CD4-positive, alpha-beta T cell treated with Interleukin-1 beta for 1 hour (primary cell): ENCODE measurements at regions not wholly inside any gene's neighbourhood (a gene's known extent, or its start where the extent isn't known, plus 50 kb on each side); places are given as distances from the start of the nearest gene placed in this dataset.
"Not testable (repeated sequence)": the region's sequence is repeated elsewhere in the genome, so short reads cannot be mapped to it uniquely, and the experiment has no call there.

Experiments used
- DNase-seq, 2 donors: peaks; one replicate each; pipeline ENCODE4 v3.0.0-alpha.2; 2020 to 2022

GRCh38 chr7:91356915-91357314 lies 92.7 kb downstream of the FZD1 start:
- DNase-seq: no peak

- DNase-seq: no peak
Measured at GRCh38 chr7:91357379-91357778, 93.1 kb downstream of the FZD1 start.

GRCh38 chr7:91357901-91358300 lies 93.7 kb downstream of the FZD1 start:
- no peak for DNase-seq

GRCh38 chr7:91358303-91358702 lies 94.1 kb downstream of the FZD1 start:
- no peak for DNase-seq

GRCh38 chr7:91365097-91365496 lies 100.9 kb downstream of the FZD1 start:
- not testable (repeated sequence) for DNase-seq

GRCh38 chr7:91366091-91366490 lies 101.9 kb downstream of the FZD1 start:
- no peak for DNase-seq

GRCh38 chr7:91367812-91368578 lies 103.8 kb downstream of the FZD1 start:
- no peak for DNase-seq

- no peak for DNase-seq
Measured at GRCh38 chr7:91372323-91372722, 108.1 kb downstream of the FZD1 start.

- DNase-seq: no peak
Measured at GRCh38 chr7:91373111-91373800, 109.0 kb downstream of the FZD1 start.

- no peak for DNase-seq
Measured at GRCh38 chr7:91374321-91374989, 110.2 kb downstream of the FZD1 start.

- DNase-seq: no peak
Measured at GRCh38 chr7:91375378-91375777, 111.1 kb downstream of the FZD1 start.

GRCh38 chr7:91378131-91378530 lies 113.9 kb downstream of the FZD1 start:
- DNase-seq: no peak

GRCh38 chr7:91379236-91379635 lies 115.0 kb downstream of the FZD1 start:
- no peak for DNase-seq

GRCh38 chr7:91379991-91380390 lies 115.8 kb downstream of the FZD1 start:
- no peak for DNase-seq

GRCh38 chr7:91383053-91383904 lies 119.0 kb downstream of the FZD1 start:
- no peak for DNase-seq

- DNase-seq: no peak
Measured at GRCh38 chr7:91383905-91384274, 119.7 kb downstream of the FZD1 start.

- DNase-seq: not testable (repeated sequence)
Measured at GRCh38 chr7:91394757-91395156, 130.5 kb downstream of the FZD1 start.

GRCh38 chr7:91395313-91395712 lies 131.1 kb downstream of the FZD1 start:
- DNase-seq: not testable (repeated sequence)

- no peak for DNase-seq
Measured at GRCh38 chr7:91397096-91397495, 132.9 kb downstream of the FZD1 start.

- DNase-seq: no peak
Measured at GRCh38 chr7:91397612-91398011, 133.4 kb downstream of the FZD1 start.

- no peak for DNase-seq
Measured at GRCh38 chr7:91398341-91398740, 134.1 kb downstream of the FZD1 start.

GRCh38 chr7:91405092-91405788 lies 141.0 kb downstream of the FZD1 start:
- DNase-seq: no peak
